H1 (cell line): ENCODE measurements at regions not wholly inside any gene's neighbourhood (a gene's known extent, or its start where the extent isn't known, plus 50 kb on each side); places are given as distances from the start of the nearest gene placed in this dataset.

Source experiments
- CTCF ChIA-PET: fragments of 300-600 bp; sonication (Branson Sonifier 250); formaldehyde crosslinking; loops from one replicate; lab custom pipeline; 2021; ENCODE audit not compliant: partially characterized antibody; lab: Charles Lee
- POLR2A ChIA-PET: fragments of 300-600 bp; sonication (Branson Sonifier 250); formaldehyde crosslinking; loops from one replicate; lab custom pipeline; 2021; ENCODE audit warnings: inconsistent platforms; ENCODE audit not compliant: partially characterized antibody; lab: Charles Lee
- DNase-seq, 2 experiments: peaks; one replicate each; pipeline versions ENCODE4 v3.0.0 to v3.0.0-alpha.2; 2010 to 2022; ENCODE audit warnings: low spot score in 2 of 2, low read depth in 1 of 2, mixed read lengths in 1 of 2
- FAIRE-seq: peaks from 2 replicates; lab custom pipeline; 2011; peaks lifted over from hg19 to GRCh38; lab: Jason Lieb, UNC
- H2AFZ ChIP-seq: 2 replicates; pipeline ENCODE4 v1.8.1; 2012; ENCODE audit warnings: low read length, inconsistent platforms
- H2AK5ac ChIP-seq: 2 replicates; pipeline ENCODE4 v1.6.1; 2013; ENCODE audit warnings: low read depth, low read length
- H2BK120ac ChIP-seq: replicated peaks from 2 replicates; pipeline ENCODE3; 2013; ENCODE audit warnings: low read depth, low read length, inconsistent platforms
- H2BK12ac ChIP-seq: 2 replicates; pipeline ENCODE4 v1.6.1; 2013; ENCODE audit warnings: low read depth, low read length
- H2BK15ac ChIP-seq: 2 replicates; pipeline ENCODE4 v1.6.1; 2013; ENCODE audit warnings: low read length
- H2BK20ac ChIP-seq: 2 replicates; pipeline ENCODE4 v1.6.1; 2013; ENCODE audit warnings: low read length
- H2BK5ac ChIP-seq: 2 replicates; pipeline ENCODE4 v1.6.1; 2013; ENCODE audit warnings: low read depth, low read length
- H3K14ac ChIP-seq: 2 replicates; pipeline ENCODE4 v1.6.1; 2013; ENCODE audit warnings: inconsistent platforms; ENCODE audit not compliant: insufficient read length
- H3K18ac ChIP-seq: 2 replicates; pipeline ENCODE4 v1.6.1; 2013; ENCODE audit warnings: low read length; ENCODE audit errors: extremely low read depth
- H3K23ac ChIP-seq: 2 replicates; pipeline ENCODE4 v1.6.1; 2013; ENCODE audit warnings: inconsistent platforms; ENCODE audit not compliant: insufficient read length
- H3K23me2 ChIP-seq: 2 replicates; pipeline ENCODE4 v1.6.1; 2013; ENCODE audit warnings: low read depth, low read length
- H3K27ac ChIP-seq: 2 replicates; pipeline ENCODE4 v1.6.1; 2011; ENCODE audit warnings: low read depth, low read length, inconsistent platforms
- H3K27me3 ChIP-seq, 4 experiments: replicated peaks in 1 of 4; 1 replicate in 1 of 4; 2 replicates in 3 of 4; pipeline versions ENCODE4 v1.6.1 to v1.8.1; 2011 to 2013; ENCODE audit warnings: low read length in 3 of 4, mild to moderate bottlenecking in 3 of 4, inconsistent platforms in 2 of 4, mixed read lengths in 2 of 4, moderate library complexity in 1 of 4; ENCODE audit not compliant: control insufficient read depth in 3 of 4, insufficient read depth in 3 of 4; ENCODE audit errors: extremely low read depth in 1 of 4
- H3K36me3 ChIP-seq, 4 experiments: 2 replicates each; pipeline versions ENCODE4 v1.6.1 to v1.8.1; 2011 to 2013; ENCODE audit warnings: mild to moderate bottlenecking in 4 of 4, low read length in 3 of 4, moderate library complexity in 2 of 4, control low read depth in 1 of 4, inconsistent platforms in 1 of 4; ENCODE audit not compliant: insufficient read depth in 4 of 4, control insufficient read depth in 2 of 4
- H3K4ac ChIP-seq: replicated peaks from 2 replicates; pipeline ENCODE3; 2013; ENCODE audit warnings: low read length, low read depth, mixed read lengths, inconsistent platforms; ENCODE audit not compliant: insufficient read length
- H3K4me1 ChIP-seq, 4 experiments: replicated peaks in 1 of 4; 1 replicate in 1 of 4; 2 replicates in 3 of 4; pipeline versions ENCODE4 v1.6.1 to v1.8.1; 2011 to 2013; ENCODE audit warnings: low read length in 3 of 4, inconsistent platforms in 2 of 4, mixed read lengths in 1 of 4; ENCODE audit not compliant: insufficient read depth in 4 of 4, control insufficient read depth in 3 of 4
- H3K4me2 ChIP-seq, 2 experiments: 2 replicates each; pipeline versions ENCODE4 v1.6.1 to v1.8.1; 2011 to 2013; ENCODE audit warnings: low read depth in 2 of 2, low read length in 2 of 2, control low read depth in 1 of 2, inconsistent platforms in 1 of 2, mild to moderate bottlenecking in 1 of 2; ENCODE audit not compliant: insufficient read depth in 1 of 2
- H3K4me3 ChIP-seq, 4 experiments: fragments of 200-600, 300-600 bp in 1 of 4; sonication (generic), shearing (Covaris generic), sonication (Bioruptor Twin) in 1 of 4; 2 replicates each; pipeline versions ENCODE4 v1.5.1 to v1.8.1; 2011 to 2016; ENCODE audit warnings: low read length in 4 of 4, low read depth in 3 of 4, control low read depth in 2 of 4, inconsistent platforms in 2 of 4, mild to moderate bottlenecking in 2 of 4, mixed read lengths in 1 of 4, moderate library complexity in 1 of 4; ENCODE audit not compliant: insufficient read depth in 2 of 4; ENCODE audit errors: extremely low read depth in 1 of 4
- H3K56ac ChIP-seq: replicated peaks from 2 replicates; pipeline ENCODE3; 2013; ENCODE audit warnings: low read depth, mild to moderate bottlenecking, mixed read lengths, low read length, inconsistent platforms; ENCODE audit not compliant: insufficient read length
- H3K79me1 ChIP-seq: 2 replicates; pipeline ENCODE4 v1.6.1; 2013; ENCODE audit warnings: low read depth, low read length, control low read depth
- H3K79me2 ChIP-seq, 2 experiments: 2 replicates each; pipeline versions ENCODE4 v1.6.1 to v1.8.1; 2012 to 2013; ENCODE audit warnings: low read length in 2 of 2, mild to moderate bottlenecking in 2 of 2, inconsistent platforms in 1 of 2; ENCODE audit not compliant: insufficient read depth in 2 of 2, control insufficient read depth in 1 of 2
- H3K9ac ChIP-seq, 4 experiments: replicated peaks in 1 of 4; 1 replicate in 1 of 4; 2 replicates in 3 of 4; pipeline versions ENCODE4 v1.6.1 to v1.8.1; 2011 to 2013; ENCODE audit warnings: low read depth in 3 of 4, low read length in 3 of 4, control low read depth in 2 of 4, mild to moderate bottlenecking in 2 of 4, moderate library complexity in 2 of 4, inconsistent platforms in 1 of 4; ENCODE audit errors: extremely low read depth in 1 of 4
- H3K9me3 ChIP-seq, 2 experiments: 2 replicates each; pipeline versions ENCODE4 v1.6.1 to v1.8.1; 2012 to 2013; ENCODE audit warnings: mild to moderate bottlenecking in 2 of 2, moderate library complexity in 2 of 2, control low read depth in 1 of 2, inconsistent platforms in 1 of 2, low read depth in 1 of 2, low read length in 1 of 2, mixed read lengths in 1 of 2; ENCODE audit not compliant: insufficient read depth in 2 of 2
- H4K20me1 ChIP-seq, 2 experiments: replicated peaks in 1 of 2; 2 replicates each; pipeline versions ENCODE3 to v1.8.1; 2011 to 2013; ENCODE audit warnings: inconsistent platforms in 2 of 2, low read length in 2 of 2, mild to moderate bottlenecking in 1 of 2; ENCODE audit not compliant: insufficient read depth in 2 of 2, control insufficient read depth in 1 of 2
- H4K5ac ChIP-seq: 2 replicates; pipeline ENCODE4 v1.6.1; 2013; ENCODE audit warnings: low read length, low read depth, mixed read lengths, inconsistent platforms; ENCODE audit not compliant: insufficient read length
- H4K8ac ChIP-seq: 2 replicates; pipeline ENCODE4 v1.8.0; 2013; ENCODE audit warnings: mild to moderate bottlenecking, moderate library complexity, low read length, inconsistent platforms; ENCODE audit not compliant: insufficient read depth; ENCODE audit errors: extremely low read depth
- H4K91ac ChIP-seq: replicated peaks from 2 replicates; pipeline ENCODE3; 2013; ENCODE audit warnings: low read length, mixed read lengths, inconsistent platforms; ENCODE audit not compliant: insufficient read length
- CBX5 ChIP-seq: fragments of 300-800, 300-1000 bp; sonication (generic); IDR thresholded peaks from 2 replicates; pipeline ENCODE4 v1.7.1; 2016; ENCODE audit warnings: antibody characterized with exemption, low read length, low read depth
- CHD2 ChIP-seq: IDR thresholded peaks from 2 replicates; pipeline ENCODE4 v1.6.1; 2012; ENCODE audit warnings: low read length, improper control_type of control experiment
- JUN ChIP-seq: IDR thresholded peaks from 2 replicates; pipeline ENCODE4 v1.6.1; 2011; ENCODE audit warnings: low read depth, mild to moderate bottlenecking, improper control_type of control experiment, low read length
- MAX ChIP-seq: IDR thresholded peaks from 2 replicates; pipeline ENCODE4 v1.6.1; 2012; ENCODE audit warnings: inconsistent platforms
- SIX5 ChIP-seq: IDR thresholded peaks from 2 replicates; pipeline ENCODE4 v1.6.1; 2011; ENCODE audit warnings: mild to moderate bottlenecking, low read depth, low read length
- WGBS, 2 experiments: shearing (Covaris generic) in 1 of 2; methylation state at CpG; one replicate each; pipeline versions ENCODE4 v1.1.6 to v1.1.7; 2013 to 2015; ENCODE audit warnings: low lambda C conversion rate in 2 of 2, mixed read lengths in 2 of 2, inconsistent platforms in 1 of 2, low coverage in 1 of 2, missing lambda C conversion rate in 1 of 2; ENCODE audit not compliant: insufficient replicate concordance in 2 of 2, insufficient coverage in 1 of 2, insufficient read length in 1 of 2; ENCODE audit errors: extremely low coverage in 1 of 2, missing lambda C conversion rate in 1 of 2; 5-methylcytosine and 5-hydroxymethylcytosine counted together

DNA sequence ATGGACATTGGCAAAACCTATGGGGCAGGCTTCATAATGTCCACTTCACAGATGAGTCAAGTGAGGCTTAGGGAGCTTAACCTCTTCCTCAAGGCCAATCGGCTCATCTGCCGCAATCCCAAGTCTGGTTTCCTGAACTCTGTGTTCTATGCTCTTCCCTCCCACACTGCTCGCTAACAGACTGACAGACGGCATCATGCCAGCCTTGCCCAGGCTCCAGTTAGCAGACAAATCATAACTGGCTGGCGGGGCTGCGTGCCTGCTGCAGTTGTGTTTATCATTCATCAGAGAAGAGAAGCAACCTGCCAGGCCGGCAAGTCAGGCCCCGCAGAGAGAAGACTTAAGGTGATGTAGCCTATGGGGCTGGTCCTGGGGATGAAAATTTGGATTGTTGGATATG, 216.2 kb upstream of the ASIC2 start:
- H3K9me3 ChIP-seq: no peaks in the 10 kb centered on the region
- H3K9ac ChIP-seq: no peak overlapping the region
- POLR2A ChIA-PET: no interaction called here
- no peak overlapping the region for H3K14ac ChIP-seq
- H4K8ac ChIP-seq: no peak overlapping the region
- no peaks in the 10 kb centered on the region for H3K36me3 ChIP-seq
- no peaks in the 10 kb centered on the region for H3K4me1 ChIP-seq
- H4K20me1 ChIP-seq: no peaks in the 10 kb centered on the region
- H2BK120ac ChIP-seq: no peak overlapping the region
- FAIRE-seq: no peak
- H3K4ac ChIP-seq: no peak overlapping the region
- no peak overlapping the region for H3K23ac ChIP-seq
- no peak overlapping the region for H3K4me3 ChIP-seq
- DNase-seq: no peak
- no peak overlapping the region for H2AK5ac ChIP-seq
- H2BK5ac ChIP-seq: no peak overlapping the region
- H3K27me3 ChIP-seq: no peaks in the 10 kb centered on the region
- H4K5ac ChIP-seq: no peak overlapping the region
- H2AFZ ChIP-seq: no peak overlapping the region
- H3K23me2 ChIP-seq: no peaks in the 10 kb centered on the region
- H2BK12ac ChIP-seq: no peak overlapping the region
- 88% methylated on average over 8 of the region's 8 CpGs; no CpG with 5 or more reads in 1 of the 2 experiments for WGBS, 2 experiments
- H2BK15ac ChIP-seq: no peak overlapping the region
- H2BK20ac ChIP-seq: no peak overlapping the region
- no peak overlapping the region for H3K4me2 ChIP-seq
- no peak overlapping the region for H3K56ac ChIP-seq
- H3K79me1 ChIP-seq: no peaks in the 10 kb centered on the region
- no peak overlapping the region for H3K18ac ChIP-seq
- no peak overlapping the region for H4K91ac ChIP-seq
- no peaks in the 10 kb centered on the region for H3K79me2 ChIP-seq
- H3K27ac ChIP-seq: no peak overlapping the region
- TF ChIP-seq CHD2 (no peak), CBX5 (no peak), MAX (no peak), JUN (no peak), SIX5 (no peak)
- CTCF ChIA-PET: interaction anchor here (0.7 to 7.9 kb wide), 2 partner anchors 12 to 15 kb away, joined by 3 to 74 read pairs; no protein-coding TSS in a partner anchor
